CD1c-positive myeloid dendritic cell (primary cell): ENCODE measurements at regions not wholly inside any gene's neighbourhood (a gene's known extent, or its start where the extent isn't known, plus 50 kb on each side); places are given as distances from the start of the nearest gene placed in this dataset.

Experiments
- DNase-seq: peaks from one replicate; pipeline ENCODE4 v3.0.0-alpha.2; 2016; ENCODE audit errors: extremely low spot score

GRCh38 chr1:112219267-112219666 is 176.7 kb upstream of the CTTNBP2NL start:
- no peak for DNase-seq

- no peak for DNase-seq
These were observed 165.8 kb upstream of the CTTNBP2NL start for GRCh38 chr1:112230232-112230631.

DNA sequence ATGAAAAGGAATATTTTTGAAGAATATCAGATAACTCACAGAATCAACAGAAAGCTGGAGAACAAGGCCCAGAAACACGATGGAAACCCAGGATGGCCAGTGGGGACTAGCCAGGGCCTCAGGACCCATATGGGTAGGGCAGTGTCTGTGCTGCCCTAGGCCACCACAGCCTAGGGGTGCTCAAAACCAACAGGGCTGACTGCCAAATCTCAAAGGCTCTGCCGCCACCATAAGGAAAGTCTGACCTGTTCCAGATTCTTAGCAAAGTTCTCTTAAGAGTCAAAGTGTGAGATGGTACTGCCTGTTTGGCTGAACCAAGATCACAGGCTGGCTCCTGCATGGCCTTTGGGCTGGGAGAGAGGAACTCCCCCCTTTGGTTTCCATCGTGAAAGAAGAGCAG is 164.7 kb upstream of the CTTNBP2NL start:
- no peak for DNase-seq

- no peak for DNase-seq
These were observed 163.2 kb upstream of the CTTNBP2NL start for GRCh38 chr1:112232848-112233247.

GRCh38 chr1:112234710-112235109 is 161.3 kb upstream of the CTTNBP2NL start:
- DNase-seq, result no peak

DNA sequence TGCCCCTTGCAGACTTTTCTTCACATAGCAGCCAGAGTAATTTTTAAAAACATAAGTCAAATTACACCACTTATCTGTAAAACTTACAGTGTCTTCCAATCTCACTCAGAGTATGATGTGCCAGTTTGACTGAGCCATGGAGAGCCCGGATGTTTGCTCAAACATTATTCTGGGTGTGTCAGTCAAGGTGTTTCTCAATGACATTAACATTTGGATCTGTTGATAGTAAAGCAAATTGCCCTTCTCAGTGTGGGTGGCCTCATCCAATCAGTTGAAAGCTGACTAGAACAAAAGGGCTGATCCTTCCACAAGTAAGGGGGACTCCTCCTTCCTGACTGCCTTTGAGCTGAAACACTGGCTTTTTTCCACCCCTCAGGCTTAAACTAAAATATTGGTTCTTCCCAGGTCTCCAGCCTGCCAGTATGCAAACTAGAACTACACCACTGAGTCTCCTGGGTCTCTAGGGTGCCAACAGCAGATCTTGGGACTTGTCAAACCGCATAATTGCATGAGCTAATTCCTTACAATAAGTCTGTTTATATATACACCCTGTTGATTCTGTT is 157.9 kb upstream of the CTTNBP2NL start:
- DNase-seq, result no peak

DNA sequence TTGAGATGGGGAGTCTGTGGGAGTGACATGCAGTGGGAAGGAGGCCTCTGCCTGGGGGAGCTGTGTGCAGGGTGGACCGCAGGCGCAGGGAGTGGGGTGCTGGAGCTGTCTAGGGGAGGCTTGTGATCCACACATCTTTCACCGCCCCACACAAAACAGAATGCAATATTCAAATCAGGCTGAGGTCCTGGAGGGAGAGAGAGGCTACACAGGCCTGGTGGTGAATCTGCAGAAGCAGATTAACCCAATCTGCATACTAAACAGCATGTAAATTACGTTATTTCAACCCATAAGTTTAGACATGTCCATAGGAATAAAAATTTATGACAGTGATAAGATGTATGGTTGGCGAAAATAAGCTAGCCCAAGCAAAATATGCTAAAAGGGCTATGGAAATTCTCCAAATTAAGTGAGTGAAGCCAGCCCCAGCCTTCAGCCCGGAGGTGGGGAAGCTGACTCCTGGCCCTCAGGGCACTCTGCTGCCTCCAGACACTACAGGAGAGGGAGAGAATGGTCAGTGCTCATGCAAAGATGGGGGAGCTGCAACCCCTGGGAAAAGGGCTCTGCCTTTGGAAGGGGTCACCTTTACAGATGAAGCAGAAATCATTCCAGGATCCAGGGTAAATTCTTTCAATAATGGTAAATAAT is 156.2 kb upstream of the CTTNBP2NL start:
- no peak for DNase-seq

DNA sequence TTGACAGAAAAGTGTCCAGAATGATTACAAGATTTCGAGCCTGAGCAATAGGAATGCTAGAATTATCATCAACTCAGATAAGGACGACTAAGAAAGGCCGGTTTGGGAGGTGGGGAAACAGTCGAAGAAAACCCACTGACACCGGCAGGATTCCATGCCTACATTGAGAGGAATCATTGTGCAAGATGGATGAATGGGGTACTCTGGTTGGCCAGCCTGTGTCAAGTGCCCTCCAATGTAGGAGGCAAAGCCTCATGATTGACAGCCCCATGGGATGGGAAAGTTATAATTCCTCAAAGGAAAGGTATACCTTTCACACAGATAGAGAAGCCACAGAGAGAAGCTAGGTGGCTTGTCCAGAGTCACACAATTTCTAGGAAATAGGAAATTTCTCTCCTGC is 153.5 kb upstream of the CTTNBP2NL start:
- no peak for DNase-seq

GRCh38 chr1:112244131-112244530 is 151.9 kb upstream of the CTTNBP2NL start:
- DNase-seq, result no peak

- no peak for DNase-seq
These were observed 150.9 kb upstream of the CTTNBP2NL start for GRCh38 chr1:112245114-112245513.

DNA sequence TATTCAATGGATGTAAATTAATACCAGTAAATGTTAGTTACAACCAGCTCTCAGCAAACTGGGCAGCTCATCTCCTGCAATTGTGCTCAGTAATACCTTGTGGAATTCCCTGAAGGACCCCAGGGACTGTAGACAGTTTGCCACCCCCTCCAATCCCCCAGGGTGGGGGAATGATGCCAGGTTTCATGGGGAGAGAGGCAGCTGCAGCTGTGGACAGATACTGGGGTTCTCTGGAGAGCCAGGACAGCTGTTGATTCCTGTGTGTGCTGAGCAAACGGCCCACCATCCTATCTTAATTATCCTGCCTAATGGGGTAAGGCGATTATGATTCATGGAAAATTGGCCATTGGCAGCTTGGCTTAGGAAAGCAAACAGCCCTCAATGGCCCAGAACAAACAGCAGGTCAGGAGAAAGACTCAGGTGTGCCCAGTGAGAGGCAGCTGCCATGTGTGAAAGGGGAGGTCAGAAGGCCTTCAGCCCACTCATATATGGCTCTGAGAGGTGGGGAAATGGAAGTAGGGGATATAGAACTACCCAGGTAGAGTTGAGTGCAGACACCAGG is 148.9 kb upstream of the CTTNBP2NL start:
- DNase-seq, result no peak

GRCh38 chr1:112247961-112248360 is 148.1 kb upstream of the CTTNBP2NL start:
- no peak for DNase-seq

DNA sequence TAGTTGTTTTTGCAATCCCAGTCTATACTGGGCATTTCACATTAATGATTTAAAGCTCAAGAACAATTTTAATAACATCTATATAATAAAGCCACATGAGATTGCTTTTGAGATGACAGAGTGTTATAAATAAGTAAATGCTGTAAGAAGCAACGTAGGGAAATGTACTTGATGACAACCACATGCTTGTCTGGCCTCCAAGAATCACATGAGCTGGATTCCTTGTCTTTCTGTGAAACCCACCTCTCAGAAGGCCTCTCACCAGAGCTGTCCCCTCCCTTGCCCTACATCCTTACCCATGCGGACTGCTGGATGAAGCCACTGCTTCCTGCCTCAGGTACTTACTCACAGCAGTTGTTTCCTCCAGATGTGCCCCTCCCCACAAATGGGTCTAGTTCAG is 145.1 kb upstream of the CTTNBP2NL start:
- DNase-seq, result no peak

GRCh38 chr1:112251766-112252506 is 144.1 kb upstream of the CTTNBP2NL start:
- no peak for DNase-seq

DNA sequence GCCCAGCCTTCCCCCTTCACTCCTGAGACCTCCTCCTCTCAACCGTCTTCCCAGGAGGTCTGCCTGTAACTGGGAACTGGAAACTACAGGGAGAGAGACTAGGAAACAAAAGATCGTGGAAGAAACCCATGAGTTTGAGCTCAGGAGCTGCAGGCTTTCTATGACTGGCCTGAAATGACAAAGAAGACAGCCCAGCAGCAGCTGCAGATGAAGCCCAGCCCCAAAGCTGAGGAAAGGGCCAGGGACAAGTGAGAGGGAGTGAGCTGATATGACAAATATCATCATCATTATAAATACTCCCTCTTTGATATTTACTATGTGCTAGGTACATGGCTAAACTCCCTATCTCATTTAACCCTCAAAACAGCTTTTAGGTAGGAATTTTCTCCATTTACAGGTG is 142.6 kb upstream of the CTTNBP2NL start:
- no peak for DNase-seq

- no peak for DNase-seq
These were observed 140.9 kb upstream of the CTTNBP2NL start for GRCh38 chr1:112255080-112255479.

DNA sequence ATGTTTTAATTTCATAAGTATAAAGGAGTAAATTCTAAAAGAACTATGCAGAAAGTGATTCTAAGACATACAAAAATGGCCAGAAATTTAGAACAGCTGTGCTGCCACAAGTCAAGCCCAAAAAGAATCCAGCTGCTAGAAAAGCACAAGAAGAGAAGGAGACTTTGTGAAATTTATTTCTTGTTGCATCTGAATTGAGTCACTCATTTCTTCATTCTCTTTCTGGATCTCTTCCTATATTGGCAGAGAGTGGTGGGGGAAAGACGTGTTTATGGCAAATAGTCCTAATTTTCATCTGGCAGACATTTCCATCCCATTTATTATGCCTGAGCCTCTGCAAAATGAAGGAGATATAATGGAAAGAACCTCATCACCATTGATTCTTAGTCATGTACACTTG is 139.6 kb upstream of the CTTNBP2NL start:
- no peak for DNase-seq

- DNase-seq, result no peak
These were observed 138.8 kb upstream of the CTTNBP2NL start for GRCh38 chr1:112257043-112257835.

DNA sequence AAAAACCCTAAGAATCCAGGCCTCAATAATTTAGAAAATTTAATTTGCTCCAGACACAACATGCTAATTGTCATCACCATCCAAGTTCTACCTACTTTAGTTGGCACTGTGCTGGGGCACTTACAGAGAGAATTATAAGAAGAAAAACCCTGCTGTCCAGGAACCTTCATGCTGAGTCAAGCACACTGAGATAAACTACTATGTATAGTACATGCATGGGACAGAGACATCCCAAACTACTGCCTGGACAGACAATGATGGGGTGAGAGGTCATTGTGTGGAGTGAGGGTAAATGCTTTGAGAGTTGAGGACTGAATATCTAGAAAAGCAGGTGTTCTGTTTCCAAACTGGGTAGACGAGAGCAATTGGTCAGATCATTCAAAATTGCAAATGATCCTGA is 135.3 kb upstream of the CTTNBP2NL start:
- DNase-seq, result no peak

DNA sequence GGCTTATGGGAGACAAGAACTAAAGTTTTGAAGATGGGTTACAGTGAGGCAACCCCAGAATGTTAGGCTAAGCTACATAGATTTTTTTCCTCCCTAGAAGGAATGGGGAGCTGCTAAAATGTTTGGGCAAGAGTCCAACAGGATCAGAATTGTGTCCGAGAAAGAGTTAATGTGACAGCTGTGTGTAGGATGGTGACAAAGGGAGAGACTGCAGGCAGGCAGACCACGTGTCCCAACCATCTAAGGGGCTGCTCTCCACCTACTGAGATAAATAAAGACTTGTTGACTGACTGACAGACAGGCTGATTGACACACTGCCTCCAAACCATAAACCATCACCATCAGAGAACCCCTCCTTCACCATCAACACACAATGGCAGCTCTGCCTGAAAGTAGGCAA is 133.7 kb upstream of the CTTNBP2NL start:
- no peak for DNase-seq

GRCh38 chr1:112263042-112263441 is 133.0 kb upstream of the CTTNBP2NL start:
- no peak for DNase-seq

DNA sequence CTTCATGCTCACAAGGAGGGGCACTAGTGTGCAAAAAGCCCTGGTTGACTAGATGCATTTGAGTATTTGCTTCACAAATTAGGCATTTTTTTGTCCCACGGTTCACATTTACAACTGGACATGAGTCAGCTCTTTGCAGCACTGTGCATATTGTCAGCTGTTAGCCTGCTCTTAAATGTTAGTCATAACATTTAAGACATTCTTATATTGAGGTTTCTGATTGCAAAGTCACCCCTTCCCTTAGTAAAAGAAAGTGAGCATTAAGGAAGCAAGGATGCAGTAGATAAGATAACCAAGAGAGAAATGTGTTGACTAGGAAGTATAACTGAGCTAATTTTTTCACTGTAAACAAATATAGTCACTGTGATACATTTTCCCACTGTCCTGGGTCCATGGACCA is 132.6 kb upstream of the CTTNBP2NL start:
- no peak for DNase-seq
